ENCODE measurements at regions not wholly inside any gene's neighbourhood (a gene's known extent, or its start where the extent isn't known, plus 50 kb on each side); places are given as distances from the start of the nearest gene placed in this dataset.

GRCh38 chr16:9679213-9679767, 502.9 kb downstream of the GRIN2A start:
- Histone ChIP-seq H3K4me2 (ENCODE audit: insufficient read depth, low read length) (no peak overlapping the region), H3K27me3 (ENCODE audit: insufficient read depth, low read length, poor library complexity) (peaks cover 3% of the 10 kb centered on the region), H3K79me2 (ENCODE audit: insufficient read depth, low read length) (no peaks in the 10 kb centered on the region), H3K9ac (ENCODE audit: low read depth, low read length) (no peak overlapping the region), H3K27ac (ENCODE audit: low read length) (no peak overlapping the region), H3K4me3 (ENCODE audit: low read depth in 1 of 2, low read length in 2 of 2) (no peak overlapping the region), H3K36me3 (ENCODE audit: insufficient read depth, low read length) (no peaks in the 10 kb centered on the region), H4K20me1 (ENCODE audit: insufficient read depth, low read length) (no peaks in the 10 kb centered on the region), H2AFZ (ENCODE audit: low read depth, low read length) (no peak overlapping the region), H3K9me3 (ENCODE audit: insufficient read depth, low read length, severe bottlenecking) (no peaks in the 10 kb centered on the region), H3K4me1 (ENCODE audit: insufficient read depth, low read length) (no peaks in the 10 kb centered on the region)
- no peak for TF ChIP-seq CTCF (IDR thresholded peaks at IDR 0.05; ENCODE audit: borderline replicate concordance, extremely low read depth, low read length, poor library complexity, severe bottlenecking)
- TF ChIP-seq EZH2 (IDR thresholded peaks at IDR 0.05; ENCODE audit: borderline replicate concordance, low read depth, low read length, severe bottlenecking): no peak
- DNase-seq (no peak), ATAC-seq (ENCODE audit: insufficient read depth, low read depth) (no peak)

GRCh38 chr16:9680019-9680655, 502.1 kb downstream of the GRIN2A start:
- DNase-seq: no peak
- Histone ChIP-seq H3K9ac (ENCODE audit: low read depth, low read length) (no peak overlapping the region), H3K4me1 (ENCODE audit: insufficient read depth, low read length) (no peaks in the 10 kb centered on the region), H3K9me3 (ENCODE audit: insufficient read depth, low read length, severe bottlenecking) (no peaks in the 10 kb centered on the region), H3K79me2 (ENCODE audit: insufficient read depth, low read length) (no peaks in the 10 kb centered on the region), H2AFZ (ENCODE audit: low read depth, low read length) (no peak overlapping the region), H4K20me1 (ENCODE audit: insufficient read depth, low read length) (no peaks in the 10 kb centered on the region), H3K4me2 (ENCODE audit: insufficient read depth, low read length) (no peak overlapping the region), H3K27me3 (ENCODE audit: insufficient read depth, low read length, poor library complexity) (peaks cover 3% of the 10 kb centered on the region), H3K36me3 (ENCODE audit: insufficient read depth, low read length) (no peaks in the 10 kb centered on the region), H3K27ac (ENCODE audit: low read length) (no peak overlapping the region), H3K4me3 (ENCODE audit: low read depth in 1 of 2, low read length in 2 of 2) (no peak overlapping the region)
- no peak for TF ChIP-seq EZH2 (IDR thresholded peaks at IDR 0.05; ENCODE audit: borderline replicate concordance, low read depth, low read length, severe bottlenecking)
- TF ChIP-seq CTCF (IDR thresholded peaks at IDR 0.05; ENCODE audit: borderline replicate concordance, extremely low read depth, low read length, poor library complexity, severe bottlenecking): no peak
- ATAC-seq (ENCODE audit: insufficient read depth, low read depth): no peak

GRCh38 chr16:9680968-9681367, 501.3 kb downstream of the GRIN2A start:
- peaks cover 3% of the 10 kb centered on the region for H3K27me3 ChIP-seq (ENCODE audit: insufficient read depth, low read length, poor library complexity)
- H3K4me3 ChIP-seq (ENCODE audit: low read depth in 1 of 2, low read length in 2 of 2): no peak overlapping the region
- TF ChIP-seq CTCF (IDR thresholded peaks at IDR 0.05; ENCODE audit: borderline replicate concordance, extremely low read depth, low read length, poor library complexity, severe bottlenecking): no peak
- no peak for TF ChIP-seq EZH2 (IDR thresholded peaks at IDR 0.05; ENCODE audit: borderline replicate concordance, low read depth, low read length, severe bottlenecking)
- H3K4me1 ChIP-seq (ENCODE audit: insufficient read depth, low read length): no peaks in the 10 kb centered on the region
- no peak overlapping the region for H3K27ac ChIP-seq (ENCODE audit: low read length)
- H4K20me1 ChIP-seq (ENCODE audit: insufficient read depth, low read length): no peaks in the 10 kb centered on the region
- no peaks in the 10 kb centered on the region for H3K36me3 ChIP-seq (ENCODE audit: insufficient read depth, low read length)
- DNase-seq: no peak
- no peak overlapping the region for H3K4me2 ChIP-seq (ENCODE audit: insufficient read depth, low read length)
- H3K9ac ChIP-seq (ENCODE audit: low read depth, low read length): no peak overlapping the region
- no peaks in the 10 kb centered on the region for H3K9me3 ChIP-seq (ENCODE audit: insufficient read depth, low read length, severe bottlenecking)
- H2AFZ ChIP-seq (ENCODE audit: low read depth, low read length): no peak overlapping the region
- ATAC-seq (ENCODE audit: insufficient read depth, low read depth): no peak
- H3K79me2 ChIP-seq (ENCODE audit: insufficient read depth, low read length): no peaks in the 10 kb centered on the region

All from DND-41 (cell line).